HepG2 (cell line): ENCODE measurements at regions not wholly inside any gene's neighbourhood (a gene's known extent, or its start where the extent isn't known, plus 50 kb on each side); places are given as distances from the start of the nearest gene placed in this dataset.

ENCODE experiments used
- ATAC-seq: fragments of 200-7000 bp; cut with Tn5 transposase; 3 replicates; pipeline ENCODE4 v1.9.1; 2020; ENCODE audit warnings: mild to moderate bottlenecking, moderate library complexity
- BruUV-seq: library from RNA; stranded (reverse); fragments of 400-500 nt; replicated peaks from 2 replicates; lab custom pipeline; 2021; lab: Mats Ljungman, UMichigan
- CTCF ChIA-PET: fragments of 300-600 bp; formaldehyde crosslinking; extraction: SDS; loops from one replicate; lab custom pipeline; 2021; ENCODE audit warnings: low total read pairs, inconsistent platforms, low intra/inter-chr PET ratio; lab: Yijun Ruan, JAX
- POLR2A ChIA-PET: fragments of 350-600 bp; sonication (Branson Sonifier 250); formaldehyde crosslinking; loops from one replicate; lab custom pipeline; 2020; ENCODE audit warnings: antibody characterized with exemption, inconsistent platforms; lab: Yijun Ruan, JAX
- DNase-seq: peaks from one replicate; pipeline ENCODE4 v3.0.0-alpha.2; 2015; ENCODE audit warnings: low spot score
- FAIRE-seq: peaks from 3 replicates; lab custom pipeline; 2011; peaks lifted over from hg19 to GRCh38; lab: Jason Lieb, UNC
- H2AFZ ChIP-seq: one replicate; pipeline ENCODE4 v1.6.1; 2011; ENCODE audit warnings: low read length, inconsistent platforms
- H3K27ac ChIP-seq: fragments of 300-600 bp; 3 replicates; pipeline ENCODE4 v1.8.0; 2011; ENCODE audit warnings: mixed run types, mild to moderate bottlenecking, mixed read lengths, low read length, inconsistent platforms; ENCODE audit not compliant: insufficient read depth; ENCODE audit errors: extremely low read length
- H3K27me3 ChIP-seq, 2 experiments: fragments of 200-600 bp in 1 of 2; 2 replicates in 1 of 2; 3 replicates in 1 of 2; pipeline versions ENCODE4 v1.6.0 to v1.8.0; 2011; ENCODE audit warnings: low read length in 2 of 2, mild to moderate bottlenecking in 2 of 2, moderate library complexity in 2 of 2, inconsistent platforms in 1 of 2; ENCODE audit not compliant: insufficient read depth in 2 of 2, control insufficient read depth in 1 of 2
- H3K36me3 ChIP-seq, 2 experiments: fragments of 200-600 bp in 1 of 2; replicated peaks in 1 of 2; 2 replicates in 1 of 2; 3 replicates in 1 of 2; pipeline versions ENCODE4 v1.5.1 to v1.8.0; 2011; ENCODE audit warnings: low read length in 2 of 2, inconsistent platforms in 1 of 2; ENCODE audit not compliant: insufficient read depth in 2 of 2, control insufficient read depth in 1 of 2
- H3K4me1 ChIP-seq: 2 replicates; pipeline ENCODE4 v1.5.1; 2012; ENCODE audit warnings: low read length, inconsistent platforms; ENCODE audit not compliant: insufficient read depth
- H3K4me2 ChIP-seq: 2 replicates; pipeline ENCODE4 v1.6.0; 2011; ENCODE audit warnings: low read depth, low read length, inconsistent platforms
- H3K4me3 ChIP-seq, 3 experiments: fragments of 200-600 bp in 1 of 3; sonication (generic), shearing (Covaris generic) in 1 of 3; replicated peaks in 1 of 3; 2 replicates each; pipeline ENCODE4 v1.5.1; 2011 to 2016; ENCODE audit warnings: low read length in 3 of 3, inconsistent platforms in 2 of 3, low read depth in 2 of 3, mild to moderate bottlenecking in 2 of 3, control low read depth in 1 of 3, mixed read lengths in 1 of 3; ENCODE audit not compliant: insufficient read depth in 1 of 3
- H3K79me2 ChIP-seq: one replicate; pipeline ENCODE4 v1.6.1; 2011; ENCODE audit warnings: low read length, inconsistent platforms; ENCODE audit not compliant: insufficient read depth
- H3K9ac ChIP-seq: 2 replicates; pipeline ENCODE4 v1.6.0; 2011; ENCODE audit warnings: mild to moderate bottlenecking, low read depth, low read length, inconsistent platforms; ENCODE audit not compliant: insufficient read depth
- H3K9me3 ChIP-seq: 2 replicates; pipeline ENCODE4 v1.5.1; 2012; ENCODE audit warnings: mild to moderate bottlenecking, low read length
- H4K20me1 ChIP-seq: 2 replicates; pipeline ENCODE4 v1.6.0; 2011; ENCODE audit warnings: inconsistent platforms, mild to moderate bottlenecking, low read length, moderate library complexity; ENCODE audit not compliant: insufficient read depth
- AHR ChIP-seq: IDR thresholded peaks from 2 replicates; pipeline ENCODE4 v1.6.1; 2018; ENCODE audit warnings: missing genetic modification reagents, missing compliant biosample characterization
- HMGA1 ChIP-seq: sonication (generic); formaldehyde crosslinking; conservative IDR thresholded peaks from 2 replicates; pipeline ENCODE4 v1.4.0; 2020; ENCODE audit warnings: missing genetic modification reagents
- HOMEZ ChIP-seq: IDR thresholded peaks from 2 replicates; pipeline ENCODE4 v1.6.1; 2016; ENCODE audit warnings: low read depth
- ISX ChIP-seq: sonication (generic); formaldehyde crosslinking; conservative IDR thresholded peaks from 2 replicates; pipeline ENCODE4 v1.5.0; 2020; ENCODE audit warnings: missing genetic modification reagents
- PTBP1 ChIP-seq: fragments of 200-400 bp; formaldehyde crosslinking; IDR thresholded peaks from 2 replicates; pipeline ENCODE4 v1.6.1; 2018; ENCODE audit warnings: low read length, low read depth; ENCODE audit not compliant: poor library complexity, severe bottlenecking
- SP1 ChIP-seq, 2 experiments: fragments of 450-650 bp in 1 of 2; sonication (generic) in 1 of 2; formaldehyde crosslinking in 1 of 2; IDR thresholded peaks; 2 replicates each; pipeline versions ENCODE4 v1.4.0 to v1.6.1; 2016 to 2020; ENCODE audit warnings: missing genetic modification reagents in 1 of 2
- ZFP62 ChIP-seq: sonication (generic); formaldehyde crosslinking; IDR thresholded peaks from 2 replicates; pipeline ENCODE4 v1.4.0; 2020; ENCODE audit warnings: missing genetic modification reagents
- ZNF326 ChIP-seq: sonication (generic); formaldehyde crosslinking; IDR thresholded peaks from 2 replicates; pipeline ENCODE4 v1.4.0; 2020; ENCODE audit warnings: missing genetic modification reagents, borderline replicate concordance
- ZNF572 ChIP-seq: sonication (generic); formaldehyde crosslinking; IDR thresholded peaks from 2 replicates; pipeline ENCODE4 v1.5.1; 2020; ENCODE audit warnings: mild to moderate bottlenecking, missing genetic modification reagents
- ZNF770 ChIP-seq: sonication (generic); formaldehyde crosslinking; IDR thresholded peaks from 2 replicates; pipeline ENCODE4 v1.5.0; 2020; ENCODE audit warnings: mild to moderate bottlenecking, missing genetic modification reagents
- ZNF879 ChIP-seq: sonication (generic); formaldehyde crosslinking; IDR thresholded peaks from 2 replicates; pipeline ENCODE4 v1.8.1; 2023; ENCODE audit warnings: missing genetic modification reagents
- WGBS: methylation state at CpG from one replicate; pipeline ENCODE4 v1.1.6; 2017; ENCODE audit warnings: low lambda C conversion rate; 5-methylcytosine and 5-hydroxymethylcytosine counted together
- in situ Hi-C: cut with HindIII; loops from 2 replicates; pipeline ENCODE4 v1.10.0; 2017; ENCODE audit warnings: low pct_unique_long_range_greater_than_20kb; ENCODE audit not compliant: extremely low pct_ligation_motif_present
- intact Hi-C: fragments of 100-400 bp; cut with micrococcal nuclease; formaldehyde crosslinking; loops from one replicate; pipeline ENCODE4 v1.10.0; 2022; ENCODE audit not compliant: unreplicated experiment

GRCh38 chr17:27153005-27153404, 140.9 kb upstream of the WSB1 start:
- Histone ChIP-seq H2AFZ (no peak overlapping the region), H3K79me2 (no peaks in the 10 kb centered on the region), H3K9ac (no peak overlapping the region), H3K4me2 (no peak overlapping the region), H3K9me3 (no peaks in the 10 kb centered on the region), H3K4me3 (no peak overlapping the region), H4K20me1 (no peaks in the 10 kb centered on the region), H3K27ac (no peak overlapping the region), H3K27me3 (peaks cover 1 to 7% of the 10 kb centered on the region in 2 experiments; a peak in 3 of 5 replicates), H3K36me3 (no peaks in the 10 kb centered on the region), H3K4me1 (no peaks in the 10 kb centered on the region)
- ChIA-PET POLR2A (no interaction called here), CTCF (no interaction called here)
- BruUV-seq = no TSS peak
- ATAC-seq (no peak), FAIRE-seq (no peak), DNase-seq (no peak)
- in situ Hi-C loops (no loop called here), intact Hi-C loops (no loop called here)
- TF ChIP-seq PTBP1 (no peak), ZNF326 (CRISPR knock-in tag) (no peak), AHR (no peak), ZNF770 (CRISPR knock-in tag) (no peak), ZNF879 (CRISPR knock-in tag) (no peak), HMGA1 (CRISPR knock-in tag) (no peak), SP1 (IDR thresholded peaks at IDR 0.05) (no peak), SP1 (CRISPR knock-in tag; IDR thresholded peaks at IDR 0.05) (no peak), HOMEZ (CRISPR knock-in tag) (no peak), ZNF572 (CRISPR knock-in tag) (no peak), ISX (no peak), ZFP62 (CRISPR knock-in tag) (no peak)
- 65% methylated on average over 3 of the region's 4 CpGs for WGBS
